Heart left ventricle (tissue), 16 donors: ENCODE measurements at regions not wholly inside any gene's neighbourhood (a gene's known extent, or its start where the extent isn't known, plus 50 kb on each side); places are given as distances from the start of the nearest gene placed in this dataset.

Source experiments
- ATAC-seq, 4 donors: fragments of 200-7000 bp; cut with Tn5 transposase; one replicate each; pipeline ENCODE4 v1.9.1; 2020 to 2022; ENCODE audit warnings: moderate library complexity in 4 of 4, mild to moderate bottlenecking in 3 of 4, moderate number of reproducible peaks in 1 of 4
- DNase-seq, 5 donors: peaks; one replicate each; pipeline ENCODE4 v3.0.0-alpha.2; 2020
- H3K27ac ChIP-seq, 12 donors: fragments of 200-600 bp; sonication (generic) in 4 of 12; one replicate each; pipeline versions ENCODE4 v1.5.0 to v1.8.0; 2016 to 2022; ENCODE audit warnings: mild to moderate bottlenecking in 2 of 12
- H3K27me3 ChIP-seq, 9 donors: fragments of 200-600 bp; sonication (generic) in 2 of 9; one replicate each; pipeline versions ENCODE4 v1.5.1 to v1.8.0; 2016 to 2022; ENCODE audit warnings: mild to moderate bottlenecking in 3 of 9
- H3K36me3 ChIP-seq, 9 donors: fragments of 200-600 bp; sonication (generic) in 2 of 9; one replicate each; pipeline versions ENCODE4 v1.5.0 to v1.8.0; 2018 to 2022; ENCODE audit warnings: mild to moderate bottlenecking in 2 of 9
- H3K4me1 ChIP-seq, 12 donors: fragments of 200-600 bp; sonication (generic) in 4 of 12; one replicate each; pipeline versions ENCODE4 v1.5.0 to v1.8.0; 2016 to 2022; ENCODE audit warnings: mild to moderate bottlenecking in 3 of 12
- H3K4me3 ChIP-seq, 12 donors: fragments of 200-600 bp; sonication (generic) in 4 of 12; one replicate each; pipeline versions ENCODE4 v1.5.0 to v1.8.0; 2017 to 2022; ENCODE audit warnings: mild to moderate bottlenecking in 9 of 12, moderate library complexity in 4 of 12
- H3K9me3 ChIP-seq, 12 donors: fragments of 200-600 bp; sonication (generic) in 4 of 12; one replicate each; pipeline versions ENCODE4 v1.5.0 to v1.8.0; 2016 to 2022; ENCODE audit warnings: mild to moderate bottlenecking in 1 of 12
- CTCF ChIP-seq, 12 donors: fragments of 200-600 bp; sonication (generic) in 4 of 12; IDR thresholded peaks; one replicate each; pipeline versions ENCODE4 v1.5.0 to v1.8.0; 2018 to 2022; ENCODE audit warnings: antibody characterized with exemption in 12 of 12, mild to moderate bottlenecking in 5 of 12
- POLR2A ChIP-seq, 2 donors: fragments of 450-650 bp; IDR thresholded peaks; one replicate each; pipeline ENCODE4 v1.6.1; 2017; ENCODE audit warnings: antibody characterized with exemption in 2 of 2, mild to moderate bottlenecking in 2 of 2, moderate library complexity in 2 of 2
- WGBS, 4 donors: extraction: QIAGEN DNeasy Blood & Tissue Kit in 2 of 4; methylation state at CpG; one replicate each; pipeline versions ENCODE4 v1.1.5 to v1.1.7; 2013 to 2018; 5-methylcytosine and 5-hydroxymethylcytosine counted together
- intact Hi-C, 10 donors: fragments of 100-400 bp; cut with DNase I; formaldehyde crosslinking; loops; one replicate each; pipeline versions ENCODE4 v1.11.1 to v1.14.2; 2022
- donor health status: ischemic (EF 13 %, LVEDD 7.1; RV severe dilation, severe dysfunction).
- donor health status: healthy with polysubstance abuse.
- donor health status: DM: no; HTN: yes; CAD: no.
- donor health status: DM: no; HTN: no; CAD: no.
- donor health status: ischemic (EF 25% LVEDD 6.9; RV normal size, moderate dysfunction).
- donor health status: ischemic (EF 25% LVEDD 5.7; RV mildly dilated, moderate dysfunction).
- donor health status: healthy.
- donor health status: DM: yes; HTN: yes; CAD: no.
- donor health status: ischemic (EF 35%, LVEDD 5.7; RV mildly dilated, moderate dysfunction).
- donor health status: nonischemic (EF 11% LVEDD 7.7; RV severe dilation, severe dysfunction).
- donor health status: DM: yes; HTN: yes; CAD: no.
- donor health status: PGD.
- donor health status: ischemic (EF 29% LVEDD 5.4; RV normal size, mild dysfunction).
- donor health status: nonischemic (EF 23%, LVEDD 6.1; RV moderate dilation, normal function).

DNA sequence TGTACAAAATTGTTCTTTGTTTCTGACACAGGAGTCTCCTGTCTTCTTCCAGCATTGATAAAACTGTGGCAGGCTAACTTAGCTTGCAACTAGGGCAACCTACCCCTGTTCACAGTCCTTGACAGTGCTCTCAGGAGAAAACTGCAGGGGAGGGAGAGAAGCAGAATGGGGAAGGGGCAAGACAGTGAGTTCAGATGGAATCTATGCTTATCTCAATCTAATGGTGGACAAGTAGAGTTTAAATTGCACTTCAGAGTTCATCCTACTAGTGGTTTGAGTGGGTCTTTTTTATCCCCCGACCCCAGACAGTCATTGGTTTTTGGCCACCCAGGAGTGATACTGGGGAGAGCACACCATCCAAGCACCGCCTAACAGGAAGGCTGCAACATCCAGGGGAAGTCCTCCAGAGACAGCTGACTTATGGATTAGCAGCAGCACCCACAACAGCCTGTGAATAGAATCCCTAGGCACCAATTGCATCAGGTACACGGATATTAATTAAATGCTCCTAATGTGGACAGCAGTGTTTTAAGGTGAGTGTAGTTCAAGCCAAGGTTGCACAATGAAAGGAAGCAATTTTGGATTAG is 236.6 kb downstream of the NHLRC3 start:
- Histone ChIP-seq H3K4me3 (no peak overlapping the region), H3K4me1 (peaks cover 0 to 22% (median 12%) of the 10 kb centered on the region in 12 donors), H3K27ac (no peak overlapping the region), H3K36me3 (no peaks in the 10 kb centered on the region), H3K9me3 (no peaks in the 10 kb centered on the region), H3K27me3 (no peaks in the 10 kb centered on the region)
- TF ChIP-seq POLR2A (IDR thresholded peaks at IDR 0.05) (no peak), CTCF (IDR thresholded peaks at IDR 0.05) (no peak)
- intact Hi-C loops, result loop anchor here in 8 of 10 donors (2.0 to 10.0 kb wide), 9 partner anchors 37 to 342 kb away; partner anchors contain the start of gene LHFPL6 (in 3 of the 8)
- WGBS, 4 donors, result 59 to 75% (median 63%) methylated on average over 3 of the region's 3 CpGs
- DNase-seq (no peak), ATAC-seq (peak in 1 of 4 donors; percentile 59)

DNA sequence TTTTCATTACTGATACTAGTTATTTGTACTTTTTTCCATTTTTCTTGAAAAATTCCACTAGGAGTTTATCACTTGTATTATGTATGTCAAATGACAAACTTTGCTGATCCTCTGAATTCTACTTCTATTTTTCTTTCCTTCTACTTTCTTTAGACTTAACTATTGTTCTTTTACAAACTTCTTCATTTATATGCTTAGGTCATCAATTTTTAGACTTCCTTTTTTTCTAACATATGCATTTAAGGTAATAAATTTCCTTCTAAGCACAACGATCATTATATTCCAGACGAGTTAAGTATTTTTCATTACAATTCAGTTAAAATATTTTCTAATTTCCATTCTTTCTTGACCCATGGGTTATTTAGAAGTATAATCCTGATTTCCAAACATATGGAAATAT is 240.8 kb downstream of the NHLRC3 start:
- Histone ChIP-seq H3K27me3 (no peaks in the 10 kb centered on the region), H3K36me3 (no peaks in the 10 kb centered on the region), H3K27ac (no peak overlapping the region), H3K9me3 (no peaks in the 10 kb centered on the region), H3K4me1 (peaks cover 0 to 37% (median 12%) of the 10 kb centered on the region in 12 donors), H3K4me3 (no peak overlapping the region)
- DNase-seq (no peak), ATAC-seq (no peak)
- no peak for TF ChIP-seq POLR2A (IDR thresholded peaks at IDR 0.05)
- no peak for TF ChIP-seq CTCF (IDR thresholded peaks at IDR 0.05)
- intact Hi-C loops, result loop anchor here in 4 of 10 donors (5.0 to 10.0 kb wide), 4 partner anchors 33 to 136 kb away; no protein-coding TSS in a partner anchor
- WGBS, 4 donors, result 88 to 95% (median 93%) methylated on average over 2 of the region's 2 CpGs

GRCh38 chr13:39281539-39282150 is 243.4 kb downstream of the NHLRC3 start:
- Histone ChIP-seq H3K27ac (peak overlapping the region in 3 of 12 donors; percentile 1 to 35 (median 2)), H3K27me3 (no peaks in the 10 kb centered on the region), H3K9me3 (peaks cover 0 to 5% (median 0%) of the 10 kb centered on the region in 12 donors), H3K36me3 (no peaks in the 10 kb centered on the region), H3K4me3 (no peak overlapping the region), H3K4me1 (peaks cover 0 to 18% (median 0%) of the 10 kb centered on the region in 12 donors)
- ATAC-seq (peak in 2 of 4 donors; percentile 21 to 50), DNase-seq (no peak)
- TF ChIP-seq POLR2A (IDR thresholded peaks at IDR 0.05), result no peak
- TF ChIP-seq CTCF (IDR thresholded peaks at IDR 0.05), result no peak
- intact Hi-C loops, result no loop called here
- WGBS, 4 donors, result 48 to 67% (median 60%) methylated on average over 1 of the region's 1 CpG

DNA sequence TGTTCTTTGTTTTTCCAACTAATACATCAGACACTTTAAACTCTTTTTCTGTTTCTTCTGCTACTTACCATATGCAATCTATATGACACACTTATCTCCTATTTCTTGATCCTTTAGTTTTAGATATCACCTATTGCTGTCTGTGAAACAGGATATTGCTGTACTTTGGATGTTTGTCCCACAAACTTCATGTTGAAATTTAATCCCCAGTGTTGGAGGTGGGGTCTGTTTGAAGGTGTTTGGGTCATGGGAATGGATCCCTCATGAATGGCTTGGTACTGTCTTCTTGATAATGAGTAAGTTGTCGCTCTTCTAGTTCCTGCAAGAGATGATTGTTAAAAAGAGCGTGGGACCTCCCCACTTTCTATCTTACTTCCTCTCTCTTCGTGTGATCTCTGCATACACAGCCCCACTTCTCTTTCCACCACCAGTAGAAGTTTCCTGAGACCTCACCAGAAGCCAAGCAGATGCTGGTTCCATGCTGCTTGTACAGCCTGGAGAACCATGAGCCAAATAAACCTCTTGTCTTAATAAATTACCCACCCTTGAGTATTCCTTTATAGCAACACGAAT is 244.2 kb downstream of the NHLRC3 start:
- peak overlapping the region in 3 of 12 donors; percentile 2 to 35 (median 2) for H3K27ac ChIP-seq
- H3K4me1 ChIP-seq, result peaks cover 0 to 18% (median 0%) of the 10 kb centered on the region in 12 donors
- no peaks in the 10 kb centered on the region for H3K27me3 ChIP-seq
- H3K4me3 ChIP-seq, result no peak overlapping the region
- DNase-seq (no peak), ATAC-seq (no peak)
- no peak for TF ChIP-seq POLR2A (IDR thresholded peaks at IDR 0.05)
- no peak for TF ChIP-seq CTCF (IDR thresholded peaks at IDR 0.05)
- intact Hi-C loops, result no loop called here
- H3K9me3 ChIP-seq, result peaks cover 0 to 13% (median 1%) of the 10 kb centered on the region in 12 donors
- H3K36me3 ChIP-seq, result no peaks in the 10 kb centered on the region
- WGBS, 4 donors, result 76 to 88% (median 84%) methylated on average over 4 of the region's 4 CpGs
